GM12878 (cell line): ENCODE measurements at regions not wholly inside any gene's neighbourhood (a gene's known extent, or its start where the extent isn't known, plus 50 kb on each side); places are given as distances from the start of the nearest gene placed in this dataset.

Experiments used
- ATAC-seq: fragments of 200-7000 bp; cut with Tn5 transposase; 3 replicates; pipeline ENCODE4 v1.9.1; 2020; ENCODE audit warnings: mild to moderate bottlenecking, moderate library complexity
- BruUV-seq: library from RNA; stranded (reverse); fragments of 400-500 nt; replicated peaks from 2 replicates; lab custom pipeline; 2021; lab: Mats Ljungman, UMichigan
- CTCF ChIA-PET: fragments of 300-600 bp; sonication (Branson Sonifier 250); formaldehyde crosslinking; extraction: SDS; loops from one replicate; lab custom pipeline; 2021; ENCODE audit warnings: inconsistent platforms; lab: Yijun Ruan, JAX
- POLR2A ChIA-PET: fragments of 350-600 bp; formaldehyde crosslinking; extraction: SDS; loops from one replicate; lab custom pipeline; 2021; ENCODE audit warnings: inconsistent platforms; lab: Charles Lee
- RAD21 ChIA-PET: fragments of 300-600 bp; sonication (Branson Sonifier 250); formaldehyde crosslinking; loops from one replicate; lab custom pipeline; 2023; ENCODE audit warnings: antibody characterized with exemption; ENCODE audit not compliant: unreplicated experiment; lab: Charles Lee
- SMC1A ChIA-PET: fragments of 300-600 bp; sonication (Branson Sonifier 250); formaldehyde crosslinking; loops from one replicate; lab custom pipeline; 2023; ENCODE audit not compliant: unreplicated experiment, uncharacterized antibody; lab: Charles Lee
- DNase-seq: peaks from one replicate; pipeline ENCODE4 v3.0.0-alpha.2; 2011; ENCODE audit warnings: low read depth, low spot score
- FAIRE-seq: peaks from 3 replicates; lab custom pipeline; 2011; peaks lifted over from hg19 to GRCh38; lab: Jason Lieb, UNC
- H2AFZ ChIP-seq: 2 replicates; pipeline ENCODE4 v1.6.0; 2011; ENCODE audit warnings: low read depth, low read length, control low read depth; ENCODE audit not compliant: control insufficient read depth
- H3K27ac ChIP-seq: 2 replicates; pipeline ENCODE4 v1.5.1; 2011; ENCODE audit warnings: control low read depth; ENCODE audit not compliant: control insufficient read depth, insufficient read depth
- H3K27me3 ChIP-seq, 2 experiments: replicated peaks in 1 of 2; 2 replicates each; pipeline versions ENCODE4 v1.6.0 to v1.6.1; 2011; ENCODE audit warnings: low read length in 1 of 2; ENCODE audit not compliant: control insufficient read depth in 2 of 2, insufficient read depth in 2 of 2
- H3K36me3 ChIP-seq, 2 experiments: 2 replicates each; pipeline ENCODE4 v1.5.1; 2011; ENCODE audit warnings: low read length in 1 of 2; ENCODE audit not compliant: control insufficient read depth in 2 of 2, insufficient read depth in 2 of 2
- H3K4me1 ChIP-seq: 2 replicates; pipeline ENCODE4 v1.6.1; 2011; ENCODE audit warnings: mild to moderate bottlenecking, low read length, moderate library complexity, mixed read lengths; ENCODE audit not compliant: control insufficient read depth, insufficient read depth
- H3K4me2 ChIP-seq: 2 replicates; pipeline ENCODE4 v1.6.0; 2011; ENCODE audit warnings: control low read depth; ENCODE audit not compliant: control insufficient read depth, insufficient read depth
- H3K4me3 ChIP-seq: fragments of 200-600 bp; sonication (generic); 2 replicates; pipeline ENCODE4 v1.5.1; 2016
- H3K79me2 ChIP-seq: 2 replicates; pipeline ENCODE4 v1.6.0; 2011; ENCODE audit warnings: low read length; ENCODE audit not compliant: control insufficient read depth, insufficient read depth
- H3K9ac ChIP-seq: 2 replicates; pipeline ENCODE4 v1.8.0; 2011; ENCODE audit warnings: low read length, control low read depth, mixed read lengths; ENCODE audit not compliant: control insufficient read depth, insufficient read depth
- H3K9me3 ChIP-seq: replicated peaks from 3 replicates; pipeline ENCODE4 v1.5.1; 2011; ENCODE audit warnings: mild to moderate bottlenecking, low read length; ENCODE audit not compliant: control insufficient read depth, insufficient read depth
- H4K20me1 ChIP-seq: 2 replicates; pipeline ENCODE4 v1.6.0; 2011; ENCODE audit not compliant: control insufficient read depth, insufficient read depth
- CEBPB ChIP-seq, 2 experiments: fragments of 150-350 bp in 1 of 2; IDR thresholded peaks; 2 replicates each; pipeline ENCODE4 v1.6.1; 2012 to 2014; ENCODE audit warnings: low read depth in 2 of 2, low read length in 2 of 2, borderline replicate concordance in 1 of 2, inconsistent platforms in 1 of 2
- GABPA ChIP-seq: IDR thresholded peaks from 2 replicates; pipeline ENCODE4 v1.6.1; 2014; ENCODE audit warnings: antibody characterized with exemption, low read depth, mild to moderate bottlenecking, inconsistent platforms
- HDAC2 ChIP-seq: fragments of 200-600 bp; sonication (generic); IDR thresholded peaks from 2 replicates; pipeline ENCODE4 v1.6.1; 2017
- HDAC6 ChIP-seq: fragments of 200-600 bp; sonication (generic); IDR thresholded peaks from one replicate; pipeline ENCODE4 v1.8.0; 2017; ENCODE audit warnings: antibody characterized with exemption; ENCODE audit not compliant: unreplicated experiment
- IKZF1 ChIP-seq: fragments of 450-650 bp; conservative IDR thresholded peaks from 2 replicates; pipeline ENCODE4 v1.6.1; 2017; ENCODE audit warnings: antibody characterized with exemption, mild to moderate bottlenecking
- MEF2B ChIP-seq: fragments of 450-650 bp; IDR thresholded peaks from 2 replicates; pipeline ENCODE4 v1.6.1; 2018; ENCODE audit warnings: mild to moderate bottlenecking, moderate library complexity; ENCODE audit not compliant: partially characterized antibody, poor library complexity, severe bottlenecking
- MTA2 ChIP-seq: fragments of 450-650 bp; IDR thresholded peaks from 2 replicates; pipeline ENCODE4 v1.6.1; 2016; ENCODE audit warnings: low read depth, mild to moderate bottlenecking, moderate library complexity
- NR2C1 ChIP-seq: fragments of 450-650 bp; IDR thresholded peaks from 2 replicates; pipeline ENCODE4 v1.6.1; 2017; ENCODE audit warnings: antibody characterized with exemption, mild to moderate bottlenecking, moderate library complexity
- NR2C2 ChIP-seq: IDR thresholded peaks from 2 replicates; pipeline ENCODE4 v1.6.1; 2011; ENCODE audit warnings: borderline replicate concordance, low read depth; ENCODE audit not compliant: control insufficient read depth, insufficient read length
- POLR2AphosphoS2 ChIP-seq: IDR thresholded peaks from 2 replicates; pipeline ENCODE4 v1.6.1; 2011; ENCODE audit warnings: low read depth, mild to moderate bottlenecking, low read length, improper control_type of control experiment, moderate library complexity
- RB1 ChIP-seq: fragments of 450-650 bp; formaldehyde crosslinking; IDR thresholded peaks from 2 replicates; pipeline ENCODE4 v1.6.1; 2017; ENCODE audit warnings: mild to moderate bottlenecking, borderline replicate concordance
- SIX5 ChIP-seq: IDR thresholded peaks from 2 replicates; pipeline ENCODE4 v1.6.1; 2011; ENCODE audit warnings: mild to moderate bottlenecking, low read depth, low read length, moderate library complexity; ENCODE audit not compliant: severe bottlenecking
- SP1 ChIP-seq: IDR thresholded peaks from one replicate; pipeline ENCODE4 v1.6.1; 2011; ENCODE audit warnings: low read depth, low read length
- SUZ12 ChIP-seq: fragments of 200-600 bp; sonication (generic); IDR thresholded peaks from one replicate; pipeline ENCODE4 v1.6.1; 2018; ENCODE audit warnings: antibody characterized with exemption, mild to moderate bottlenecking; ENCODE audit not compliant: unreplicated experiment
- TBL1XR1 ChIP-seq: IDR thresholded peaks from 2 replicates; pipeline ENCODE4 v1.6.1; 2012; ENCODE audit warnings: low read depth, low read length, improper control_type of control experiment
- ZBED1 ChIP-seq: IDR thresholded peaks from 2 replicates; pipeline ENCODE4 v1.6.1; 2016; ENCODE audit warnings: borderline replicate concordance
- in situ Hi-C: fragments of 300-500 bp; cut with MboI; formaldehyde crosslinking; loops from 9 replicates; pipeline ENCODE4 v1.14.3; 2018; ENCODE audit warnings: mixed read lengths
- intact Hi-C: fragments of 100-400 bp; cut with micrococcal nuclease; formaldehyde crosslinking; loops from one replicate; pipeline ENCODE4 v1.14.2; 2022; ENCODE audit not compliant: unreplicated experiment
- TF ChIP-seq, protein P1 (sequence below): IDR thresholded peaks from 2 replicates; pipeline ENCODE4 v1.6.1; 2012; ENCODE audit warnings: low read depth, low read length, improper control_type of control experiment
- TF ChIP-seq, protein P2 (sequence below): fragments of 450-650 bp; formaldehyde crosslinking; IDR thresholded peaks from 2 replicates; pipeline ENCODE4 v1.4.0; 2020; ENCODE audit warnings: mild to moderate bottlenecking, moderate library complexity
- TF ChIP-seq, protein P3 (sequence below): fragments of 150-350 bp; IDR thresholded peaks from 2 replicates; pipeline ENCODE4 v1.6.1; 2014; ENCODE audit warnings: mild to moderate bottlenecking, low read depth, low read length

DNA sequence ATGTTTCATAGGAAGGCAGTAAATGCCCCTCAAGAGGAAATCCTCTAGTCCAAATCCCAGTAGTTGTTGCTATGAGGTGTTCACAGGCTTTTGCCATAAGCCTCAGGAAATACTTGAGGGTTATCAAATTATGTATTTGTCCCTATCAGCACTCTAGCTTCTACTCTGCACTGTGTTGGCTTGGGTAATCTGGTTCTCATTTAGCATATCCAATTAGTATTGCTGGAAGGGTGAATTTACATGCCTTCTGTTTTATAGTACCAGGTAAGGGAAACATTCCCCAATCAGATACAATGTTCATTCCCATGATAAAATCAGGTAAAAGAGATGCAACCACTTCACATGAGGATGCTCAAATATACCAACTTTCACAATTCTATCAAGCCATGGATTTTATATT lies 211.2 kb downstream of the S1PR1 start:
- POLR2A ChIA-PET: no interaction called here
- Histone ChIP-seq H3K4me2 (no peak overlapping the region), H3K4me1 (peaks cover 40% of the 10 kb centered on the region), H3K27ac (peak overlapping the region; percentile 46), H3K27me3 (no peaks in the 10 kb centered on the region), H3K9ac (no peak overlapping the region), H4K20me1 (no peaks in the 10 kb centered on the region), H3K9me3 (peaks cover 12% of the 10 kb centered on the region; the same call in 2 of the 3 replicates), H2AFZ (no peak overlapping the region)
- SMC1A ChIA-PET: interaction anchor here (1.0 kb wide), 2 partner anchors 10 to 134 kb away, joined by 3 read pairs; no protein-coding TSS in a partner anchor
- FAIRE-seq: no peak
- intact Hi-C loops: no loop called here
- TSS peak; percentile 84 for BruUV-seq
- TF ChIP-seq MEF2B: no peak
- TF ChIP-seq NR2C2: no peak
- TF ChIP-seq HDAC6: no peak
- TF ChIP-seq, protein P1, sequence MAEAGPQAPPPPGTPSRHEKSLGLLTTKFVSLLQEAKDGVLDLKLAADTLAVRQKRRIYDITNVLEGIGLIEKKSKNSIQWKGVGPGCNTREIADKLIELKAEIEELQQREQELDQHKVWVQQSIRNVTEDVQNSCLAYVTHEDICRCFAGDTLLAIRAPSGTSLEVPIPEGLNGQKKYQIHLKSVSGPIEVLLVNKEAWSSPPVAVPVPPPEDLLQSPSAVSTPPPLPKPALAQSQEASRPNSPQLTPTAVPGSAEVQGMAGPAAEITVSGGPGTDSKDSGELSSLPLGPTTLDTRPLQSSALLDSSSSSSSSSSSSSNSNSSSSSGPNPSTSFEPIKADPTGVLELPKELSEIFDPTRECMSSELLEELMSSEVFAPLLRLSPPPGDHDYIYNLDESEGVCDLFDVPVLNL: no peak
- no peak for TF ChIP-seq SUZ12
- TF ChIP-seq RB1: no peak
- TF ChIP-seq, protein P2, sequence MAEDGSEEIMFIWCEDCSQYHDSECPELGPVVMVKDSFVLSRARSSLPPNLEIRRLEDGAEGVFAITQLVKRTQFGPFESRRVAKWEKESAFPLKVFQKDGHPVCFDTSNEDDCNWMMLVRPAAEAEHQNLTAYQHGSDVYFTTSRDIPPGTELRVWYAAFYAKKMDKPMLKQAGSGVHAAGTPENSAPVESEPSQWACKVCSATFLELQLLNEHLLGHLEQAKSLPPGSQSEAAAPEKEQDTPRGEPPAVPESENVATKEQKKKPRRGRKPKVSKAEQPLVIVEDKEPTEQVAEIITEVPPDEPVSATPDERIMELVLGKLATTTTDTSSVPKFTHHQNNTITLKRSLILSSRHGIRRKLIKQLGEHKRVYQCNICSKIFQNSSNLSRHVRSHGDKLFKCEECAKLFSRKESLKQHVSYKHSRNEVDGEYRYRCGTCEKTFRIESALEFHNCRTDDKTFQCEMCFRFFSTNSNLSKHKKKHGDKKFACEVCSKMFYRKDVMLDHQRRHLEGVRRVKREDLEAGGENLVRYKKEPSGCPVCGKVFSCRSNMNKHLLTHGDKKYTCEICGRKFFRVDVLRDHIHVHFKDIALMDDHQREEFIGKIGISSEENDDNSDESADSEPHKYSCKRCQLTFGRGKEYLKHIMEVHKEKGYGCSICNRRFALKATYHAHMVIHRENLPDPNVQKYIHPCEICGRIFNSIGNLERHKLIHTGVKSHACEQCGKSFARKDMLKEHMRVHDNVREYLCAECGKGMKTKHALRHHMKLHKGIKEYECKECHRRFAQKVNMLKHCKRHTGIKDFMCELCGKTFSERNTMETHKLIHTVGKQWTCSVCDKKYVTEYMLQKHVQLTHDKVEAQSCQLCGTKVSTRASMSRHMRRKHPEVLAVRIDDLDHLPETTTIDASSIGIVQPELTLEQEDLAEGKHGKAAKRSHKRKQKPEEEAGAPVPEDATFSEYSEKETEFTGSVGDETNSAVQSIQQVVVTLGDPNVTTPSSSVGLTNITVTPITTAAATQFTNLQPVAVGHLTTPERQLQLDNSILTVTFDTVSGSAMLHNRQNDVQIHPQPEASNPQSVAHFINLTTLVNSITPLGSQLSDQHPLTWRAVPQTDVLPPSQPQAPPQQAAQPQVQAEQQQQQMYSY (CRISPR knock-in tag): no peak
- TF ChIP-seq CEBPB (IDR thresholded peaks at IDR 0.05; ENCODE audit: borderline replicate concordance in 1 of 2, low read depth in 2 of 2, low read length in 2 of 2): no peak
- no peak for TF ChIP-seq TBL1XR1
- TF ChIP-seq GABPA: no peak
- TF ChIP-seq NR2C1: no peak
- no peak for TF ChIP-seq ZBED1
- no peak for TF ChIP-seq POLR2AphosphoS2
- no peak for TF ChIP-seq MTA2
- no peak for TF ChIP-seq SIX5
- TF ChIP-seq HDAC2: no peak
- no peak for TF ChIP-seq IKZF1
- TF ChIP-seq SP1: no peak
- TF ChIP-seq, protein P3, sequence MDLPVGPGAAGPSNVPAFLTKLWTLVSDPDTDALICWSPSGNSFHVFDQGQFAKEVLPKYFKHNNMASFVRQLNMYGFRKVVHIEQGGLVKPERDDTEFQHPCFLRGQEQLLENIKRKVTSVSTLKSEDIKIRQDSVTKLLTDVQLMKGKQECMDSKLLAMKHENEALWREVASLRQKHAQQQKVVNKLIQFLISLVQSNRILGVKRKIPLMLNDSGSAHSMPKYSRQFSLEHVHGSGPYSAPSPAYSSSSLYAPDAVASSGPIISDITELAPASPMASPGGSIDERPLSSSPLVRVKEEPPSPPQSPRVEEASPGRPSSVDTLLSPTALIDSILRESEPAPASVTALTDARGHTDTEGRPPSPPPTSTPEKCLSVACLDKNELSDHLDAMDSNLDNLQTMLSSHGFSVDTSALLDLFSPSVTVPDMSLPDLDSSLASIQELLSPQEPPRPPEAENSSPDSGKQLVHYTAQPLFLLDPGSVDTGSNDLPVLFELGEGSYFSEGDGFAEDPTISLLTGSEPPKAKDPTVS: no peak
- TF ChIP-seq, all 136 proteins: peak for 0
- in situ Hi-C loops: no loop called here
- Histone ChIP-seq H3K36me3 (no peaks in the 10 kb centered on the region), H3K4me3 (no peak overlapping the region), H3K79me2 (no peaks in the 10 kb centered on the region)
- DNase-seq (no peak), ATAC-seq (no peak)
- ChIA-PET CTCF (interaction anchor here (0.8 to 4.7 kb wide), 3 partner anchors 9 to 27 kb away, joined by 3 to 31 read pairs (median 3); no protein-coding TSS in a partner anchor), RAD21 (interaction anchor here (1.2 kb wide), 1 partner anchor 10 kb away, joined by 5 read pairs; no protein-coding TSS in a partner anchor)
